ENCODE measurements at regions not wholly inside any gene's neighbourhood (a gene's known extent, or its start where the extent isn't known, plus 50 kb on each side); places are given as distances from the start of the nearest gene placed in this dataset.

- TF ChIP-seq CTCF (IDR thresholded peaks at IDR 0.05) (no peak), ZFX (IDR thresholded peaks at IDR 0.05; ENCODE audit: borderline replicate concordance) (no peak)
Observed at GRCh38 chr4:133995243-133995960, 206.2 kb downstream of the PABPC4L start.

Data from 22Rv1 (cell line).